ENCODE measurements at regions not wholly inside any gene's neighbourhood (a gene's known extent, or its start where the extent isn't known, plus 50 kb on each side); places are given as distances from the start of the nearest gene placed in this dataset.

GRCh38 chr5:136526791-136527190 is 161.4 kb upstream of the TRPC7 start:
- DNase-seq, result no peak

DNA sequence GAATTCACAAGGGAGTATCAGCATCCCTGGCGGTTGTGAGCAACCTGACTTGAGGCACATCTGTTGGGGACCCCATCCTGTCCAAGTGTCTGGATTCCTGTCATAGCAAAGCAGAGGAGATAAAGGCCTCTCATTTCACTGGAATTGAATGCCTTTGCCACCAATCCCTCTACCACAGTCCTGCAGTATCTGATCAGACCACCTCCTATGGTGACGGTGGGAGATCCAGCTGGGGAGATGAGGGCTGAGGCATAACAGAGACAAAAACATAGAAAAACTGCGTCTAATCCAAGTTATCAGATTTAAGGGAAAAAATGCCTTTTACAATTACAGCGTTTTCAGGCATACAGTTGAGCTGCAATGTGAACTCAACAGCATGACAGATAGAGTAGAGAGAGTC is 160.7 kb upstream of the TRPC7 start:
- no peak for DNase-seq

DNA sequence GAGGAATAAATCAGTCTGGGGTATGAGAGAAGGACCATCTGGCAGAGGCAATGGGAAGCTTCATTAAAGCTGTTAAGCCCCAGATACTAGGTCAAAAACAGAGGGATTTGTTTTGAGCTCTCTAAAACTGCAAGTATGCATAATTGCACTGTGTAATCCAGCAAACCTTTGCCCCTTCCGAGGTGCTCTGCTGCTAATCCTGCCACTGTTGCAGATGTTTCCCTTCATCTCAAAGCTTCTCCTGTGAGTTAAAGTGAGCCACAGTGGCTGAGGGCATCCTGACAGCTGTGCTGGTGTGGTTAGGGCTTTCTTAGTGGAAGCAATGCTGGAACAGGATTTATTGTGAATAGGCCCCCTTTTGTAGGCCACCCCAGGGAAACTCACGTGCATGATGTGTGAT is 160.3 kb upstream of the TRPC7 start:
- DNase-seq, result no peak

- DNase-seq, result no peak
Observed at GRCh38 chr5:136522217-136522956, 157.0 kb upstream of the TRPC7 start.

GRCh38 chr5:136521696-136522095 is 156.4 kb upstream of the TRPC7 start:
- DNase-seq, result no peak

GRCh38 chr5:136518814-136519213 is 153.5 kb upstream of the TRPC7 start:
- DNase-seq, result no peak

GRCh38 chr5:136518174-136518573 is 152.8 kb upstream of the TRPC7 start:
- DNase-seq, result no peak

DNA sequence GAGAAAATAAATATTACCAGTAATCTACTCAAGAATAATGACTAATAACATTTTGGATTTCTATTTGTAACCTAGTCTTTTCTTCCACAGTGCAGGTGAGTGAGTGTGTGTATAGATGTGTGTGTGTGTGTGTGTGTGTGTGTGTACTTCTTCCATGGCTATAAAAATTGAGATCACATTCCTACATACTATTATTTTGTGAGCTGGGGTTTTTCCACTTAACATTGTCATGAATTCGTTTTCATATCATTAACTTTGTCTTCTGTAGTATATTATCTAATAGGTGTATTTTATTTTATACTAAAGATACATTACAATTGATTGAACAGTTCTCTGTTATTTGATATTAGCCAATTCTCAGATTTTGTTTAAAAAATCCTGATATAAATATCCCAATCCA is 152.4 kb upstream of the TRPC7 start:
- DNase-seq, result no peak

- no peak for DNase-seq
Observed at GRCh38 chr5:136516637-136517036, 151.3 kb upstream of the TRPC7 start.

DNA sequence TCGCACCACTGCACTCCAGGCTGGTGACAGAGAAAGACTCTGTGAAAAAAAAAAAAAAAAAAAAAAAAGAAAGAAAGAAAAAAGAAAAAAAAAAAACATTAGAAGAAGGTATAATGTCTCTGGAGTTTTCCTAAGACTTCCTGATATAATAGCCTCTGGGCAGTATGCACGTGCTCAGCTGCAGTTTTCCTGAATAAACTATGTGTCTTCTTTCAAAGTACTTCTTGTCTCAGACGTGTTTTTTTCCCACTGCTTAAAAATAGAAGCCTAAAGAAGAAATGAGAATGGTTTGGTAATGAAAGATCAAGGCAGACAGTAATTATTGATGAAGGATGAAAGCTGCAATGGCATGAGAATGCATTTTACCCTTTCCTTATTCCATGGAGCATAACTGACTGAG is 148.1 kb upstream of the TRPC7 start:
- DNase-seq, result no peak

- DNase-seq, result no peak
Observed at GRCh38 chr5:136511046-136511445, 145.7 kb upstream of the TRPC7 start.

- DNase-seq, result no peak
Observed at GRCh38 chr5:136510481-136510880, 145.1 kb upstream of the TRPC7 start.

DNA sequence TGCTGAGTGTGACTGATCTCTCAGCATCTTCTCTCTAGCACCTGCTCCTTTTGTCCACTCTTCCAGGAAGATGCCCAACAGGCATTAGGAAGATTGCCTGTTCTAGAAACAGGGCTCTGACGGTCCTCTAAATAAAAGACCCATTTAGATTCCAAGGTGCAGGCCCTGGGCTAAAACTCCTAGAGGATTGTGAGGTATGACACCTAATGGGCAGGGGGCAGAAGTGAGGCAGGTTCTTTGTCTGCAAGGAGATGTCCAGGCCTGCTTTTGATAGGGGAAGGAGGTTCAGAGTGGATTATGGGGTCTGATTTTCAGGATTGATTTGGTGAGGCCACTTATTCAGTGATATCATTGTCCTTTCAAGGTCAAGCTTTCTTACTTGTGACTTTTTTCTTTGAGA is 140.8 kb upstream of the TRPC7 start:
- DNase-seq, result no peak

DNA sequence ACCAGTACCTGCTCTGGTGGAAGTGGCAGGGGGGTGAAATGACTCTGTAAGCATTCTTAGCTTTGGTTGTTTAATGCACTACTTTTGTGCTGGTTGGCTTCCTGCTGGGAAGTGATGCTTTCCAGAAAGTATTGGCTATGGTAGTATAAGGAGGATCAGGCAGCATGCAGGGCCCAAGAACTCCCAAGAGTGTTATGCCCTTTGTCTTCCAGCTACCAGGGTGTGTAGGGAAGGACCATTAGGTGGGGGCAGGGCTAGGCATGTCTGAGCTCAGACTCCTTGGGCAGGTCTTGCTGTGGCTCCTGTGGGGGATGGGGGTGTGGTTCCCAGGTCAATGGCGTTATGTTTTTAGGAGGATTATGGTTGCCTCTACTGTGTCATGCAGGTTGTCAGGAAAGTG is 135.8 kb upstream of the TRPC7 start:
- no peak for DNase-seq

DNA sequence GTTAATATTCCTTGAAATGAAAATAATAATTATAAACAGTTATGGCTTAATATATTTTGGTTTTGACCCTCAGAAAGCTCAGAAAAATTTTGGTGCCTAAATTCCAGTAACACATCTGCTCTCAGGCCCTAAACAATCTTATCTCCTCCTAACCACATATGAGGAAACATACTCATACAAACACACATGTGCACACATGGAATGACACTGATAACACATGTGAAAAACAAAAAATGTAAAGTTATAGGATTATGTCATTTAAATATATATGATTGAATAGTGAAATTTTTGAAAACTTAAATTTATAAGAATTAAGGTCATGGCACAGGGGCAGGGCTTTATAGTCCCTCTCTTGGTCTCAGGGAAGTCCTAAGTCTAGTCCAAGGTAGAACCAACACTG is 127.2 kb upstream of the TRPC7 start:
- DNase-seq, result no peak

DNA sequence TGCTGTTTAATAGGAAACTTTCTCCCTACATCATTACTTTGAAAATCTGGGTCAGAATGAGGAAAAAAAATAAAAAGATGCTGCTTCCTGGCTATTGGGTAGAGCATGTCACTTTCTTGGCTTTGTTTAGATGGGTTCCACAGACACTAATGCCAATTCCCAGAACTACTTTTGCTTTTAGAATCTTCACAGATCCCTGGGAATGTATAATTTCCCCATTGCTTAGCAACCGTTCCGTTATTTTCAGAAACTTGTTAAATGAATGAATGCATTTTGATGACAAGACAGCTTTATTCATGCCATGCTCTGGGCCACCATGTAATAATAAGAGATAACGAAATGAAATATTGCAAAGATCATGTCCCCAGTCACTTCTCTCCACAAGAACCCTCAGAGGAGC is 126.5 kb upstream of the TRPC7 start:
- DNase-seq, result no peak

DNA sequence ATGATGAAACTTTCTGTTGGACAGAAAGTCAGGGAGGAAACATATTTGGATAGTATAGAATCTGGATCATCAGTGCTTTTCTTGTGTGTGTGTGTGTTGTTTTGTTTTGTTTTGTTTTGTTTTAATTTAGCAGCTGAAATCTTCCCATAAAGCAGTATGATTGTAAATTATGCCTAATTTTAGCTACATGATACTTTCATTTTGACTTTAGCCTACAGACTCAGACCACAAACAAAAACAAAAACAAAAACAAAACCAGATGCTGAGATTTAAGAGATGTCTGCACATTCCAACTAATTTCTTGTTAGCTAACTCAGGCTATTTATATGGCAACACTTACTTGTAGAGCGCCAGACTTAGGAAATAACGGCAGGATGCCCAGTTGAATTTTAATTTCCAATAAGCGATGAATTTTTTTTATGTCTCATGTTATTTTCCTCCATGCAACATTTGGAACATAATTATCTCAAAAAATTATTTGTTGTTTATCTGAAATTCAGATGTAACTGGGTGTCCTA is 119.5 kb upstream of the TRPC7 start:
- DNase-seq, result no peak

GRCh38 chr5:136482206-136482605 is 116.9 kb upstream of the TRPC7 start:
- DNase-seq, result no peak

- DNase-seq, result no peak
Observed at GRCh38 chr5:136474466-136474865, 109.1 kb upstream of the TRPC7 start.

DNA sequence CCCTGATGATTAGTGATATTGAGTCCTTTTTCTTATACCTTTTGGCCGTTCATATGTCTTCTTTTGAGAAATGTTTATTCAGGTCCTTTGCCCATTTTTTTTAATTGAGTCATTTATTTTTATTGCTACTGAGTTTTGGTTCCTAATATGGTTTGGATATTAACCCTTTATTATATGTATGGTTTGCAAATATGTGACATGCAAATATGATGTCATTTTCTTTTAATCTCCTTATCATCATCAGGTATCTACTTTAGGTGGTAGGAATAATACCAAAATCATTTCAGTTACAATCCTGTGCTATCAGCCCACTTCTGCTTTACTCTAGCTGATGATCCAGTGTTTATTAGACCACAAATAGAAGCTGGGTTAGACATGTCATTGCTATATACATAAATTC is 102.3 kb upstream of the TRPC7 start:
- DNase-seq, result no peak

DNA sequence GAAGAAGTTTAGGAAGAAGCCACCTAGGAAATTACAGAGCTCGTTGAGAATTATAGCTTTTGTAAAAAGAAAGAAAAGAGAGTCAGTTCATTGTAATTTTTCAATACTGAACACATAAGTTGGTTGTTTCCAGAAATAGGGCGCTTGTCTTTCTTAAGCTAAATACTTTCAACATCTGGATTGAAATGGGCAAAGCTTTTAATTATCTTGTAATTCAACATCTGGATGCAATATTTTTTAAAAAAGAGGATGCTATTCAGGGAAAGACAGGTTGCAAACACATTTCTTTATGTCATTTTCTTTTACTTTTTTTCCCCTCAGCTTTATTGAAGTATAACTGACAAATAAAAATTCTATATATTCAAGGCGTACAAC is 100.7 kb upstream of the TRPC7 start:
- DNase-seq, result no peak

- DNase-seq, result no peak
Observed at GRCh38 chr5:136458481-136458880, 93.1 kb upstream of the TRPC7 start.

DNA sequence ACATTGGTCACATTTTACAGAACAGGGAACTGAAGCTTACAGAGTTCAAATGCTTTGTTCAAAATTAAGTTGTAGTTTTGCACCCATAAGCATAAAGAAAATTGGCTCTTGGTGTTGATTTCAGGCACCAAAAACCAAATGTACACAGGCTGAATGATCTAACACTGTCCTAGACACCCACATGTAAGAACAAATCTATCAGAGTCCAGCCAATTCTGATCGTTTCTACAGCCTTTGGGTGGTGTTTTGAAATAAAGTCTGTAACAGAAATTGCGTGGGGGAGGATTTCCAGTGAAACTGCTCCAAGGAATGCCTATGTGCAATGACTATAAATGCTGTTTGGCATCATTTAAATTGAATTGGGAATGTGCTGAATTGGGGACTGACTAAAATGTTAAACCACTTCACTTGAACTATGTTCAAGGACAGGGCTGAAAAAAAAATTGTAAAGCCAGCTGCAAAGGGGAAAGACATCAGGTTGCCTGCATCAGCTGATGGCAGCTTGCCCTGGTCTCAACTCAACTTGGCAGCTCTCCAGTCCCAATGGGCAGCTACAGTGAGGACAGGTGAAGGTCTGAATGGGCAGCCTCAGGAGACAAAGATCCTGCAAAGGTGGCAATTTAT is 92.2 kb upstream of the TRPC7 start:
- DNase-seq, result no peak

- DNase-seq, result no peak
Observed at GRCh38 chr5:136455409-136455808, 90.1 kb upstream of the TRPC7 start.
